ENCODE measurements at regions not wholly inside any gene's neighbourhood (a gene's known extent, or its start where the extent isn't known, plus 50 kb on each side); places are given as distances from the start of the nearest gene placed in this dataset.
"Not testable (repeated sequence)": the region's sequence is repeated elsewhere in the genome, so short reads cannot be mapped to it uniquely, and the experiment has no call there.

DNA sequence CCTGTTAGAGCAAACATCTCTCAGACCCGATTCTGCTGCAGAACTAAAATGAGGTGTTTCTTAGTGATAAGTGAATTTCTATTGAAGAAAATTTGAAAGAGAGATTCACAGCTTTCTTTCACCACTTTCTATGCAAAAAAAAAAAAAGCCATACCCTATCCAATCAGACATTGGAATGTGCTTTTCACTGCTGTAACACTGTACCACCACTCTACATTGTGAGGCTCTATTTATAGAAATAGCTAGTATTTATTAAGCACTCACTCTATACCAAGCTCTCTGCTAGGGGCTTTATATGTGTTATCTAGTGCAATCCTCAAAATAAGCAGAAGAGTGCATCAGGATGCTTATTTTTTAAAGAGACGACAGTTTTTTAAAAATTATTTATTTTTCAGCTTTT lies 580.6 kb upstream of the VRK2 start:
- Histone ChIP-seq H3K27me3 (ENCODE audit: control insufficient read depth, insufficient read depth, low read length) (no peaks in the 10 kb centered on the region), H3K4me3 (ENCODE audit: low read depth, low read length) (no peak overlapping the region), H3K36me3 (ENCODE audit: control insufficient read depth, insufficient read depth, low read length) (no peaks in the 10 kb centered on the region)
- DNase-seq (ENCODE audit: low read depth) (no peak), FAIRE-seq (no peak)
- TF ChIP-seq, protein P1, sequence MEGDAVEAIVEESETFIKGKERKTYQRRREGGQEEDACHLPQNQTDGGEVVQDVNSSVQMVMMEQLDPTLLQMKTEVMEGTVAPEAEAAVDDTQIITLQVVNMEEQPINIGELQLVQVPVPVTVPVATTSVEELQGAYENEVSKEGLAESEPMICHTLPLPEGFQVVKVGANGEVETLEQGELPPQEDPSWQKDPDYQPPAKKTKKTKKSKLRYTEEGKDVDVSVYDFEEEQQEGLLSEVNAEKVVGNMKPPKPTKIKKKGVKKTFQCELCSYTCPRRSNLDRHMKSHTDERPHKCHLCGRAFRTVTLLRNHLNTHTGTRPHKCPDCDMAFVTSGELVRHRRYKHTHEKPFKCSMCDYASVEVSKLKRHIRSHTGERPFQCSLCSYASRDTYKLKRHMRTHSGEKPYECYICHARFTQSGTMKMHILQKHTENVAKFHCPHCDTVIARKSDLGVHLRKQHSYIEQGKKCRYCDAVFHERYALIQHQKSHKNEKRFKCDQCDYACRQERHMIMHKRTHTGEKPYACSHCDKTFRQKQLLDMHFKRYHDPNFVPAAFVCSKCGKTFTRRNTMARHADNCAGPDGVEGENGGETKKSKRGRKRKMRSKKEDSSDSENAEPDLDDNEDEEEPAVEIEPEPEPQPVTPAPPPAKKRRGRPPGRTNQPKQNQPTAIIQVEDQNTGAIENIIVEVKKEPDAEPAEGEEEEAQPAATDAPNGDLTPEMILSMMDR (IDR thresholded peaks at IDR 0.05; ENCODE audit: insufficient read depth, low read length, severe bottlenecking) = no peak

GRCh38 chr2:57475391-57475790 lies 571.2 kb upstream of the VRK2 start:
- FAIRE-seq = no peak
- TF ChIP-seq, protein P1 (IDR thresholded peaks at IDR 0.05; ENCODE audit: insufficient read depth, low read length, severe bottlenecking) = no peak
- Histone ChIP-seq H3K27me3 (ENCODE audit: control insufficient read depth, insufficient read depth, low read length) (no peaks in the 10 kb centered on the region), H3K36me3 (ENCODE audit: control insufficient read depth, insufficient read depth, low read length) (no peaks in the 10 kb centered on the region), H3K4me3 (ENCODE audit: low read depth, low read length) (no peak overlapping the region)
- DNase-seq (ENCODE audit: low read depth) = no peak

- Histone ChIP-seq H3K27me3 (ENCODE audit: control insufficient read depth, insufficient read depth, low read length) (no peaks in the 10 kb centered on the region), H3K36me3 (ENCODE audit: control insufficient read depth, insufficient read depth, low read length) (no peaks in the 10 kb centered on the region), H3K4me3 (ENCODE audit: low read depth, low read length) (no peak overlapping the region)
- FAIRE-seq = no peak
- TF ChIP-seq, protein P1 (IDR thresholded peaks at IDR 0.05; ENCODE audit: insufficient read depth, low read length, severe bottlenecking) = no peak
- DNase-seq (ENCODE audit: low read depth) = peak; percentile 15
These were observed 566.6 kb upstream of the VRK2 start for GRCh38 chr2:57479981-57480380.

- Histone ChIP-seq H3K36me3 (ENCODE audit: control insufficient read depth, insufficient read depth, low read length) (no peaks in the 10 kb centered on the region), H3K27me3 (ENCODE audit: control insufficient read depth, insufficient read depth, low read length) (no peaks in the 10 kb centered on the region), H3K4me3 (ENCODE audit: low read depth, low read length) (no peak overlapping the region)
- FAIRE-seq (no peak), DNase-seq (ENCODE audit: low read depth) (no peak)
- TF ChIP-seq, protein P1 (IDR thresholded peaks at IDR 0.05; ENCODE audit: insufficient read depth, low read length, severe bottlenecking) = no peak
These were observed 558.5 kb upstream of the VRK2 start for GRCh38 chr2:57488061-57488460.

DNA sequence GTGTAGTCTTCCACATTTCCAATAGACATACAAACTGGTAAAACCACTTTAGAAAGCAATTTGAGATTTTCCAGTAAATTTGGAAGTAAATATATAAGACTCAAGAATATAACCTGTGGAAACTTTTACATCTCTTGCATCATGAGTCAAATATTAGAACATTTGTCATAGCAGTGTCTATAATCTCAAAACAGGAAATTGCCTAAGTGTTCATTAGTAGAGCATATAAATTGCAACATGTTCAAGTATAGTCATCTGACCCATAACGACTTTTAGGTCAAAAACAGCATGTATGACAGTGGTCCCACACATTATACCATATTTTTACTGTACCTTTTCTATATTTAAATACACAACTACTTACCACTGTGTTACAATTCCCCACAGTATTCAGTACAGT lies 555.9 kb upstream of the VRK2 start:
- DNase-seq (ENCODE audit: low read depth) = peak; percentile 46
- TF ChIP-seq, protein P1 (IDR thresholded peaks at IDR 0.05; ENCODE audit: insufficient read depth, low read length, severe bottlenecking) = no peak
- Histone ChIP-seq H3K27me3 (ENCODE audit: control insufficient read depth, insufficient read depth, low read length) (no peaks in the 10 kb centered on the region), H3K36me3 (ENCODE audit: control insufficient read depth, insufficient read depth, low read length) (no peaks in the 10 kb centered on the region), H3K4me3 (ENCODE audit: low read depth, low read length) (no peak overlapping the region)
- no peak for FAIRE-seq

DNA sequence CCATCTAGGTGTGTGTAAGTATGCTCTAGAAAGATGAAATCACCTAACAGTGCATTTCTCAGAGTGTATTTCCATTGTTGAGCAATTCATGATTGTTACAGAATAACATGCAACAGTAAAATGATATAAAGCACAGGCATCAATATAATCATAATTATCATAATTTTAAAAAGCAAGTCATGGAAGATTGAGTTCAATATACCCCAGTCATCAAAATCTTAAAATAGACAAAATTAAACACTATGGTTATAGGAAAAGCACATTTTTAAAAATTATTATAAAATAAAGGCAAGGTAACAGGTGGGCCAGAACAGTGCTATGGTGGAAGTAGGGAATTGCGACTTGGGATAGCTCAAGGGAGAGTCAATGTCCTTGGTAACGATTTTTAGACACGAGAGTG lies 555.4 kb upstream of the VRK2 start:
- no peak overlapping the region for H3K4me3 ChIP-seq (ENCODE audit: low read depth, low read length)
- no peak for FAIRE-seq
- TF ChIP-seq, protein P1 (IDR thresholded peaks at IDR 0.05; ENCODE audit: insufficient read depth, low read length, severe bottlenecking) = no peak
- H3K36me3 ChIP-seq (ENCODE audit: control insufficient read depth, insufficient read depth, low read length) = no peaks in the 10 kb centered on the region
- DNase-seq (ENCODE audit: low read depth) = no peak
- no peaks in the 10 kb centered on the region for H3K27me3 ChIP-seq (ENCODE audit: control insufficient read depth, insufficient read depth, low read length)

- not testable (repeated sequence) for H3K36me3 ChIP-seq (ENCODE audit: control insufficient read depth, insufficient read depth, low read length); DNase-seq (ENCODE audit: low read depth); H3K4me3 ChIP-seq (ENCODE audit: low read depth, low read length); H3K27me3 ChIP-seq (ENCODE audit: control insufficient read depth, insufficient read depth, low read length); FAIRE-seq
These were observed 552.6 kb upstream of the VRK2 start for GRCh38 chr2:57493966-57494365.
